Activated CD8-positive, alpha-beta memory T cell treated with anti-CD3 and anti-CD28 coated beads for 24 hours (primary cell): ENCODE measurements at regions not wholly inside any gene's neighbourhood (a gene's known extent, or its start where the extent isn't known, plus 50 kb on each side); places are given as distances from the start of the nearest gene placed in this dataset.
"Not testable (repeated sequence)": the region's sequence is repeated elsewhere in the genome, so short reads cannot be mapped to it uniquely, and the experiment has no call there.

ENCODE experiments used
- DNase-seq: peaks from one replicate; pipeline ENCODE4 v3.0.0-alpha.2; 2020

DNA sequence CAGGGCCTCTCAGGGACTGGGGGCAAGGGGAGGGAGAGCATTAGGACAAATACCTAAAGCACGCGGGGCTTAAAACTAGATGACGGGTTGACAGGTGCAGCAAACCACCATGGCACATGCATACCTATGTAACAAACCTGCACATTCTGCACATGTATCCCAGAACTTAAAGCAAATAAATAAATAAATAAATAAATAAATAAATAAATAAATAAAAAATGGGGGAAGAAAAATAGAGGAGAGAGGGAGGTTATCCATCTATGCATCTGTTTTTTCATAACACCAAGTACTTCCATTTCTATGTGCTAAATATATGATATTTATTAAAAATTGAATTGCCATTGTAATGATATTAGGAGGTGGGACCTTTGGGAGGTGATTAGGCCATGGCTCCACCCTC lies 539.5 kb downstream of the TRIML1 start:
- not testable (repeated sequence) for DNase-seq

DNA sequence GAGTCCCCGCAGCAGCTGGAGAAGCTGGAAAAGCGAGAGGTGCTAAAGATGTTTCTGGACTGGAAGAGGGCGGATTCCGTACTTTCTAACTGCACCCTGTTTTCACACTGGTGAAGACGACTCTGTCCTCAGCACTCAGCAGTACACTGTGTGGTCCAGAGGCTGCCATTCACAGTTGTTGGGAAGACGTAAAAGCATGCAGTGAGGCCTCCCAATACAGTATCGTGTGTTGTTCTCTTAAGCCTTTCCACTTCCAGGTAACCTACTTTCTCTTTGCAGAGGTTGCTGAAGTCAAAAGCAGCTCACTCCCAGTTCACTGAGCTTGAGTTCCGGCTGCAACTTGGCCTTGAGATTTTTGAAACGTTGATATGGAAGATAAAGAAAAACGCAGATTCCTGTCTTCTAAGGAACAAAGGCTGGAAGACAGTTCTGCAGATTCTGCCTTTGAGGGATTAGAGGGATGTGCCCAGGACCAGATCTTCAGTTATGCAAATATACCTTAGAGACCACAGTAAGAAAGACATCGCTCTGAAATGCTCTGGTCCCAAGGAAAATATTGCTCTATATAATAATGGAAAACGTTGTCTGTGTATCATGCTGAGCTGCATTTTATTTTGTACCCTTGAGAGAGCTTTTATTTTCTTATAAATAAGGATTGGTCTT lies 540.9 kb downstream of the TRIML1 start:
- DNase-seq, result no peak

GRCh38 chr4:188680667-188681063 lies 541.4 kb downstream of the TRIML1 start:
- DNase-seq, result no peak

GRCh38 chr4:188682321-188682720 lies 543.1 kb downstream of the TRIML1 start:
- no peak for DNase-seq

GRCh38 chr4:188683571-188683970 lies 544.3 kb downstream of the TRIML1 start:
- no peak for DNase-seq

GRCh38 chr4:188688956-188689355 lies 549.7 kb downstream of the TRIML1 start:
- no peak for DNase-seq

DNA sequence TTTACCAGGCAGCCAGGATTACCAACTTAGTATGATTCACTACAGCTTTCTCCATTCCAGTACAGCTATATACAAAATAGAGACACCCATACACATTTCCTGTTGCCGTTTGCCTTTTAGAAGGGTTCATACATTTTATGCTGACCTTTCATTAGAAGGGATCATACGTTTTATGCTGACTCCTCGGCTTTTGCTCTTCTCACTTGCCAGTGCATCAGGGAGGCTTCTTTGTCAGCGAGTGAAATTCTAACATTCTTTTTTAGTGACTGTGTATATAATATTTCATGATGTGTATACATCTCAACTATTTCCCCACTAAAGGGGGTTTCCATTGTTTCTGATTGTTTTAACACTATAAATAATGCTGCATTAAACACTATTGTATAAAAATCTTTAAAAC lies 552.6 kb downstream of the TRIML1 start:
- no peak for DNase-seq

GRCh38 chr4:188695261-188695660 lies 556.0 kb downstream of the TRIML1 start:
- DNase-seq, result no peak

GRCh38 chr4:188697243-188697642 lies 558.0 kb downstream of the TRIML1 start:
- no peak for DNase-seq

DNA sequence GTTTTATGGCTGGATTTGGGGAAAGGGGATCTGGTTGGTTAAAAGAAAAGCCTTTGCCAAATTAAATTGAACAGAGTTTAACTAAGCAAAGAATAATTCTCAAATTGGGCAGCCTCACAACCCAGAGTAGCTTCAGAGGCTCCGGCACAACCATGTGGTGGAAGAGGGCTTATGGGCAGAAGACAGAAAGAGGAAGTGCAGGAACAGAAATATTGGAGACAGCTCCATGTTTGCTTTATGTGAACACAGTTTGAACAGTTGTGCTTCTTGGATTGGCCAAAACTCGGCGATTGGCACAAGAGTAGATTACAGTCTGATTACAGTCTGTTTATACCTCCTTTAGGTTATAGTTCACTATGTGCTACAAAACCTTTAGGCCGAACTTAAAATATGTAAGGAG lies 562.7 kb downstream of the TRIML1 start:
- no peak for DNase-seq

- no peak for DNase-seq
Measured at GRCh38 chr4:188704288-188704687, 565.0 kb downstream of the TRIML1 start.

DNA sequence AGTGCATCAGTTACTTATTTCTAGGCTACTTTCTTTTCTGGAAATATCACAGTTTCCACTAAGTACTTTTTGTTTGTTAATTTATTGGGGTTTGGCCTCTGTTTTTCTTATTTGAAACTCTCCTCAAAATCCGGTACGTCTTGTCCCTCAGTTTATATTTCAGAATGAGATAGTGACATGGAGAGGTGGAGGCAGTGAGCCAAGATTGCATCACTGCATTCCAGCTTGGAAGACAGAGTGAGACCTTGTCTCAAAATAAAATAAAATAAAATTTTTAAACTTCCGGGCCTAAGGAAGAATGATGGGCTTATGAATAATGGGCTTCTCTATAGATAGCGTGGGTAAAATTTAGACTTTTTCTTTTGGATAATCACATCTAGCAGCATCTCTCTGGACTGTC lies 567.8 kb downstream of the TRIML1 start:
- DNase-seq, result no peak

GRCh38 chr4:188714501-188714900 lies 575.3 kb downstream of the TRIML1 start:
- no peak for DNase-seq

DNA sequence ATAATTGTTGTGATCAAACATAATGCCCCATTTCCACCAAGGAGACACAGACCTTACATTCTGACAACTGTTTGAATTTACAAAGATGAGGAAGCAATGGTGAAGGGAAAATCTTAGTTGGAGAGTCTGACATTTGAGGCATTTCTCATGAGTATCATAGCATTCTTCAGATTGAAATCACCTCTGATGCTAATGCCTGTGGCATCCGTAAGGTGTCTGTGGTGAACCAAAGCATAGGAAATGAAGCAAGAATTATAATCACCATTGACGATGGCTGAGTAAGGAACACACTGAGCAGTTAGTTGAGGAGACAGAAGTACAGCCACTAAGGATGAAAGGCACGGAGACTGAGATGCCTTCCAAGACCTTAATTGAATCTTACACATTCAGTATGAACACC lies 575.7 kb downstream of the TRIML1 start:
- no peak for DNase-seq

GRCh38 chr4:188717661-188718060 lies 578.4 kb downstream of the TRIML1 start:
- DNase-seq, result no peak

DNA sequence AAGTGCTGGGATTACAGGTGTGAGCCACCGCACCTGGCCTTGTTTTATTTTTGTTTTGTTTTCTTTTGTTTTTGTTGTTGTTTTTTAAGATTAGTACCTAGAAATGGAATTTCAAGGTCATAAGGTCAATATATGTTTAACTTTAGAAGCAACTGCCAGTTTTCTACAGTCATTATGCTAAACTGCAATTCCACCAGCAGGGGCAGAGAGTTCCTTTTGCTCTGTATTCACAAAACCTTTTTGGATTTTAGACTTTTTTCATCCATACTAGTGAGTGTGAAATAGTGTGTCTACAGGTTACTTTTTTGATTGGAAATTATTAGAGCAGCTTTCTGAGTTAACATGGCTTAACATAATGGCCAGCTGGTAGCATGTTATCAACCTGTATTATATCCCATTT lies 580.6 kb downstream of the TRIML1 start:
- DNase-seq, result no peak

- DNase-seq, result no peak
Measured at GRCh38 chr4:188722911-188723310, 583.7 kb downstream of the TRIML1 start.

GRCh38 chr4:188727746-188728145 lies 588.5 kb downstream of the TRIML1 start:
- no peak for DNase-seq

DNA sequence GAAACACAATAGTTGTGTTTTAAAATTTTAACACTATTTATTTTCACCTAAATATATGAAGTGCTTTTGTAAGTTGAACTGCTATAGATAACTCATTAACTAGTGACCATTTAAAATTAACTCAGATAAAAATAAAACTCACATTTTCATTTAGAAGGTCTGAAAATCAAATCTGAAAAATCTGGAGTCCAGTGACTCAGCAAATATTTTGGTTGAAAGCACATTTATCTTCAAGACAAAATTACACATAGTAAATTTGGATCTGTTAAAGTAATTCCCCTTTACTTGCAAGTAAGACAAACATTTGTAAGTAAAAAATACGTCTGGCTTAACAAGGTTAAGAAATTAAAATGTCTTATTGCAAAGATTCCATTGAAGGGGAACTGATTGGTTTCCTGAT lies 589.1 kb downstream of the TRIML1 start:
- DNase-seq, result no peak

DNA sequence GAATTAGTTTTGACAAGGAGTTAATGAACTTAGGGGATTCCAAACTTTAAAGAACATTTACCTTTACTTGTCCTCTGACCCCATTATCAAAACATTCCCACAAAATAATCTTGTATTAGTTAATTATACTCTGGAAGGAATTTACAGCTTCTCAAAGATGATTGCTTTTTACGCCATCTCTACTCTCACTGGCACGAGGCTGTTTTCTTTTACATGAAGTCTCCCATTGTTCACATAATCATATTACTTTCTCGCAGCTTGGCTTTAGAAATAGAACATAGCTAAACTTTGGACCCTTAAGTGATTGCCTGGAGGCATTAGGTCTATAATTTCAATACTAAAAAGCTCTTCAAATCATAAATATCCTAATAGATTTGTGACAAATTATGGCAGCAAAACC lies 592.9 kb downstream of the TRIML1 start:
- DNase-seq, result no peak

GRCh38 chr4:188735082-188735481 lies 595.8 kb downstream of the TRIML1 start:
- DNase-seq, result no peak

- DNase-seq, result no peak
Measured at GRCh38 chr4:188737251-188738002, 598.2 kb downstream of the TRIML1 start.

DNA sequence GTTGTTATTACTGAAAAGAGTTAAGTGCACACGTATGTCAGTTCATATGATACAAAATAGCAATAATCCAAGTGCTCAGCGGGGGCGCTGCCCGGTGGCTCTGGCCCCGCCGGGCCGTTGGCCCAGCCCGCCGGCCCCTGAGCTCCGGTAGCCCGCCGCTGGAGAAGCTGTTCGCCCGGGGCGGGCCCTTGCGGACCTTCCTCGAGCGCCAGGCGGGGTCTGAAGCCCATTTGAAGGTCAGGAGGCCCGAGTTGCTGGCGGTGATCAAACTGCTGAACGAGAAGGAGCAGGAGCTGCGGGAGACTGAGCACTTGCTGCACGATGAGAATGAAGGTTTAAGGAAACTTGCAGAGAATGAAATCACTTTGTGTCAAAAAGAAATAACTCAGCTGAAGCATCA lies 599.0 kb downstream of the TRIML1 start:
- not testable (repeated sequence) for DNase-seq

DNA sequence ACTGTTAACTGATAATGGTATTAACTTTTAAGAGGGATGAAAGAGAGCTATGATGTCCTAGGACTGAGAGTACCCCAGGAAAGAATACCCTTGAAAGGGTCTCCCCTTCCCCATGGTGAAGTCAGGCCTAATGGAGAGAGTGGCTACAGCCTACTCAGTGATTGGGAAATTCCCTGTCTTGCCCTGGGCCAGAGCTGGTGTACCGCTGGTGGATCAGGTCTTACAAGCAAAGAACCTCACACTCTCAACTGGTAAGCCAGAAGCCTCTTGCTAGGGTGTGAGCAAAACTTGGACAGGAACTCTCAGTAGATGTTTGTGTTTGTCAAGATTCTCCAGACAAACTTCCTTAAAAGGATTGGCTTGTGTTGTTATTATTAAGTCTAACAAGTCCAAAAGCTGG lies 600.9 kb downstream of the TRIML1 start:
- DNase-seq, result not testable (repeated sequence)

- not testable (repeated sequence) for DNase-seq
Measured at GRCh38 chr4:188740791-188741190, 601.5 kb downstream of the TRIML1 start.
